B cell (primary cell): ENCODE measurements at regions not wholly inside any gene's neighbourhood (a gene's known extent, or its start where the extent isn't known, plus 50 kb on each side); places are given as distances from the start of the nearest gene placed in this dataset.

Source experiments
- ATAC-seq: fragments of 200-7000 bp; cut with Tn5 transposase; one replicate; pipeline ENCODE4 v1.10.0; 2021; ENCODE audit warnings: low read depth, mild to moderate bottlenecking, moderate number of reproducible peaks, moderate library complexity
- CTCF ChIA-PET: fragments of 350-600 bp; sonication (Branson Sonifier 250); formaldehyde crosslinking; loops from one replicate; lab custom pipeline; 2021; ENCODE audit warnings: antibody characterized with exemption, inconsistent platforms; lab: Charles Lee
- POLR2A ChIA-PET: fragments of 350-600 bp; sonication (Branson Sonifier 250); formaldehyde crosslinking; loops from one replicate; lab custom pipeline; 2021; ENCODE audit warnings: antibody characterized with exemption; lab: Charles Lee
- DNase-seq: peaks from one replicate; pipeline ENCODE4 v3.0.0; 2013
- H2AFZ ChIP-seq: 2 replicates; pipeline ENCODE4 v1.6.1; 2012; ENCODE audit warnings: mild to moderate bottlenecking, low read depth, low read length; ENCODE audit not compliant: insufficient read depth, poor library complexity, severe bottlenecking
- H3K27ac ChIP-seq, 2 donors: 1 replicate in 1 of 2; 2 replicates in 1 of 2; pipeline ENCODE4 v1.5.1; 2012 to 2013; ENCODE audit warnings: low read length in 2 of 2, mild to moderate bottlenecking in 2 of 2, moderate library complexity in 1 of 2
- H3K27me3 ChIP-seq, 4 experiments: fragments of 200-600 bp in 1 of 4; sonication (generic) in 1 of 4; replicated peaks in 1 of 4; 1 replicate in 2 of 4; 2 replicates in 2 of 4; pipeline versions ENCODE4 v1.6.1 to v1.7.0; 2013 to 2016; ENCODE audit warnings: low read length in 3 of 4, mild to moderate bottlenecking in 2 of 4, mixed read lengths in 1 of 4, moderate library complexity in 1 of 4; ENCODE audit not compliant: insufficient read depth in 4 of 4, control insufficient read depth in 3 of 4; ENCODE audit errors: control extremely low read depth in 1 of 4
- H3K36me3 ChIP-seq, 2 experiments: replicated peaks in 1 of 2; 1 replicate in 1 of 2; 2 replicates in 1 of 2; pipeline versions ENCODE4 v1.6.1 to v1.7.1; 2013; ENCODE audit warnings: low read length in 1 of 2; ENCODE audit not compliant: insufficient read depth in 2 of 2, control insufficient read depth in 1 of 2; ENCODE audit errors: control extremely low read depth in 1 of 2, extremely low read depth in 1 of 2
- H3K4me1 ChIP-seq, 2 donors: fragments of 200-600 bp in 1 of 2; sonication (generic) in 1 of 2; 1 replicate in 1 of 2; 2 replicates in 1 of 2; pipeline versions ENCODE4 v1.5.1 to v1.6.1; 2013 to 2017; ENCODE audit warnings: low read length in 2 of 2; ENCODE audit not compliant: control insufficient read depth in 2 of 2, insufficient read depth in 2 of 2
- H3K4me2 ChIP-seq: replicated peaks from 2 replicates; pipeline ENCODE3; 2012; ENCODE audit warnings: mild to moderate bottlenecking, low read depth, low read length; ENCODE audit not compliant: poor library complexity, severe bottlenecking
- H3K4me3 ChIP-seq, 5 experiments: fragments of 200-600 bp in 1 of 5; sonication (generic) in 1 of 5; 1 replicate in 3 of 5; 2 replicates in 2 of 5; pipeline versions ENCODE4 v1.5.1 to v1.7.0; 2011 to 2016; ENCODE audit warnings: low read length in 4 of 5, mild to moderate bottlenecking in 4 of 5, low read depth in 2 of 5, control low read depth in 1 of 5, moderate library complexity in 1 of 5; ENCODE audit not compliant: insufficient read depth in 1 of 5; ENCODE audit errors: control extremely low read depth in 1 of 5, extremely low read depth in 1 of 5
- H3K79me2 ChIP-seq: fragments of 200-600 bp; sonication (generic); one replicate; pipeline ENCODE4 v1.6.0; 2016; ENCODE audit warnings: low read length; ENCODE audit not compliant: control insufficient read depth, insufficient read depth
- H3K9ac ChIP-seq: fragments of 200-600 bp; sonication (generic); 2 replicates; pipeline ENCODE4 v1.6.1; 2017; ENCODE audit warnings: mild to moderate bottlenecking, low read length, moderate library complexity
- H3K9me3 ChIP-seq, 3 donors: one replicate each; pipeline versions ENCODE4 v1.6.1 to v1.7.1; 2013; ENCODE audit warnings: low read length in 2 of 3; ENCODE audit not compliant: control insufficient read depth in 2 of 3, insufficient read depth in 1 of 3; ENCODE audit errors: control extremely low read depth in 1 of 3
- H4K20me1 ChIP-seq: 2 replicates; pipeline ENCODE4 v1.6.0; 2012; ENCODE audit warnings: mild to moderate bottlenecking, low read length; ENCODE audit not compliant: insufficient read depth, control insufficient read depth, poor library complexity, severe bottlenecking
- H3K27ac Mint-ChIP-seq: one replicate; pipeline ENCODE4 v1.8.0; 2021; ENCODE audit warnings: mixed read lengths
- H3K27me3 Mint-ChIP-seq: one replicate; pipeline ENCODE4 v1.8.0; 2021; ENCODE audit warnings: mixed read lengths
- H3K4me1 Mint-ChIP-seq: one replicate; pipeline ENCODE4 v1.8.0; 2021; ENCODE audit warnings: mixed read lengths
- H3K4me3 Mint-ChIP-seq: one replicate; pipeline ENCODE4 v1.8.0; 2021; ENCODE audit warnings: mixed read lengths
- H3K9me3 Mint-ChIP-seq: one replicate; pipeline ENCODE4 v1.8.0; 2022; ENCODE audit warnings: mixed read lengths; ENCODE audit not compliant: insufficient read depth
- EZH2 ChIP-seq: IDR thresholded peaks from 2 replicates; pipeline ENCODE4 v1.6.1; 2012; ENCODE audit warnings: borderline replicate concordance, low read depth, mild to moderate bottlenecking, moderate library complexity, low read length; ENCODE audit not compliant: insufficient read depth, poor library complexity, severe bottlenecking
- WGBS: methylation state at CpG from one replicate; pipeline ENCODE4 v1.1.5; 2013; ENCODE audit warnings: missing lambda C conversion rate; ENCODE audit not compliant: insufficient coverage; 5-methylcytosine and 5-hydroxymethylcytosine counted together
- intact Hi-C: fragments of 100-400 bp; cut with micrococcal nuclease; formaldehyde crosslinking; loops from one replicate; pipeline ENCODE4 v1.10.0; 2022
- TF ChIP-seq, protein P1 (sequence below): fragments of 200-600 bp; IDR thresholded peaks from one replicate; pipeline ENCODE4 v1.8.0; 2022; ENCODE audit warnings: antibody characterized with exemption, mild to moderate bottlenecking

DNA sequence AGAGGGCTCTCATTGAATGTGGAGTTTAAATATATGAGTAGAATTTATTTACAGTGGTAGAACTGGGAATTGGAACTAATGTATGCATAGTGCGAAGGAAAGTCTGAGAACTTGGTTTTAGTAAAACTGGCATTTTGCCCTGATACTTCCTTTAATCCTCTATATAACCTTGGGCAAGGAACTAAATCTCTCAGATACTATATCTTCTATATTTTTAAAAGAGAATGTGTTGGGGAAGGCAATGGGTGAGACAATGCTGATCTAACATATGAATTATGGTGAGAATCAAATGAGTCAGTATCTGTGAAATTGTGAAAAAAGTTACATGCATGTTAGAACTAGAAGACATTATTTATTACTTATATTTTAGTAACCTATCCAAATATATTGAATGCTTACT is 2109.4 kb upstream of the PIK3C3 start:
- Mint-ChIP-seq H3K27me3 (no peaks in the 10 kb centered on the region), H3K27ac (no peak overlapping the region), H3K4me3 (no peak overlapping the region), H3K9me3 (no peaks in the 10 kb centered on the region), H3K4me1 (no peaks in the 10 kb centered on the region)
- ATAC-seq (no peak), DNase-seq (no peak)
- POLR2A ChIA-PET = no interaction called here
- Histone ChIP-seq H3K9me3 (no peaks in the 10 kb centered on the region), H3K79me2 (no peaks in the 10 kb centered on the region), H3K27ac (no peak overlapping the region), H3K4me3 (no peak overlapping the region), H2AFZ (no peak overlapping the region), H3K36me3 (no peaks in the 10 kb centered on the region), H3K4me2 (no peak overlapping the region), H3K4me1 (no peaks in the 10 kb centered on the region), H4K20me1 (no peaks in the 10 kb centered on the region), H3K9ac (no peak overlapping the region), H3K27me3 (peaks cover 0 to 6% (median 0%) of the 10 kb centered on the region in 4 experiments)
- no peak for TF ChIP-seq EZH2
- TF ChIP-seq, protein P1, sequence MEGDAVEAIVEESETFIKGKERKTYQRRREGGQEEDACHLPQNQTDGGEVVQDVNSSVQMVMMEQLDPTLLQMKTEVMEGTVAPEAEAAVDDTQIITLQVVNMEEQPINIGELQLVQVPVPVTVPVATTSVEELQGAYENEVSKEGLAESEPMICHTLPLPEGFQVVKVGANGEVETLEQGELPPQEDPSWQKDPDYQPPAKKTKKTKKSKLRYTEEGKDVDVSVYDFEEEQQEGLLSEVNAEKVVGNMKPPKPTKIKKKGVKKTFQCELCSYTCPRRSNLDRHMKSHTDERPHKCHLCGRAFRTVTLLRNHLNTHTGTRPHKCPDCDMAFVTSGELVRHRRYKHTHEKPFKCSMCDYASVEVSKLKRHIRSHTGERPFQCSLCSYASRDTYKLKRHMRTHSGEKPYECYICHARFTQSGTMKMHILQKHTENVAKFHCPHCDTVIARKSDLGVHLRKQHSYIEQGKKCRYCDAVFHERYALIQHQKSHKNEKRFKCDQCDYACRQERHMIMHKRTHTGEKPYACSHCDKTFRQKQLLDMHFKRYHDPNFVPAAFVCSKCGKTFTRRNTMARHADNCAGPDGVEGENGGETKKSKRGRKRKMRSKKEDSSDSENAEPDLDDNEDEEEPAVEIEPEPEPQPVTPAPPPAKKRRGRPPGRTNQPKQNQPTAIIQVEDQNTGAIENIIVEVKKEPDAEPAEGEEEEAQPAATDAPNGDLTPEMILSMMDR = no peak
- intact Hi-C loops = no loop called here
- no CpG with 5 or more reads among the region's 1 CpG for WGBS
- CTCF ChIA-PET = no interaction called here

DNA sequence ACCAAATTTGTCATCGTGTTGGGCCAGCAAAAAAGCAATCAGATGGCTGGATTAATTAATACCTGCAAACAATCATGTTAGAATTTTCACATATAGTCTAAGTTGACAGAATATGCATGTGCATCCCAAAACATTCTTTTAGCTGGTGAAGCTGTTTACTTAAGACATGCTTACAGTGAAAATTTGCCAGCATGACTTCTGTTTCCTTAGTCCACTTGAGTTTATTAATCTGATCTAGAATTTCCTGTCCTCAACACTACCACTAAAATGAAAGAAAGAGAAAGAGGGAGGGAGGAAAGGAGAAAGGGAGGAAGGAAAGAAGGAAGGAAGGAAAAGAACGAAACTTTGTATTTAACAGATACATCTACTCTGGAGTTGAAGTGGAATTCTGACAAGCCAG is 2109.9 kb upstream of the PIK3C3 start:
- ChIA-PET CTCF (no interaction called here), POLR2A (no interaction called here)
- Mint-ChIP-seq H3K9me3 (no peaks in the 10 kb centered on the region), H3K4me1 (no peaks in the 10 kb centered on the region), H3K4me3 (no peak overlapping the region), H3K27ac (no peak overlapping the region), H3K27me3 (no peaks in the 10 kb centered on the region)
- Histone ChIP-seq H3K4me3 (no peak overlapping the region), H3K36me3 (no peaks in the 10 kb centered on the region), H3K27ac (no peak overlapping the region), H3K4me2 (no peak overlapping the region), H3K79me2 (no peaks in the 10 kb centered on the region), H3K9ac (no peak overlapping the region), H3K27me3 (peaks cover 0 to 6% (median 0%) of the 10 kb centered on the region in 4 experiments), H3K9me3 (no peaks in the 10 kb centered on the region), H2AFZ (no peak overlapping the region), H3K4me1 (no peaks in the 10 kb centered on the region), H4K20me1 (no peaks in the 10 kb centered on the region)
- DNase-seq (no peak), ATAC-seq (no peak)
- no CpG with 5 or more reads among the region's 2 CpGs for WGBS
- TF ChIP-seq, protein P1 = no peak
- no peak for TF ChIP-seq EZH2
- intact Hi-C loops = no loop called here
